ENCODE measurements at regions not wholly inside any gene's neighbourhood (a gene's known extent, or its start where the extent isn't known, plus 50 kb on each side); places are given as distances from the start of the nearest gene placed in this dataset.

- DNase-seq (ENCODE audit: low read depth) = no peak
- TF ChIP-seq CTCF (IDR thresholded peaks at IDR 0.05; ENCODE audit: insufficient read depth, low read depth, low read length, missing control alignments) = no peak
- H3K4me3 ChIP-seq (ENCODE audit: low read depth, low read length) = no peak overlapping the region
These were observed 104.6 kb upstream of the CTBP2 start for GRCh38 chr10:125264757-125265578.

- H3K4me3 ChIP-seq (ENCODE audit: low read depth, low read length) = no peak overlapping the region
- DNase-seq (ENCODE audit: low read depth) = no peak
- no peak for TF ChIP-seq CTCF (IDR thresholded peaks at IDR 0.05; ENCODE audit: insufficient read depth, low read depth, low read length, missing control alignments)
These were observed 103.7 kb upstream of the CTBP2 start for GRCh38 chr10:125264091-125264490.

GRCh38 chr10:125263551-125263950, 103.2 kb upstream of the CTBP2 start:
- no peak overlapping the region for H3K4me3 ChIP-seq (ENCODE audit: low read depth, low read length)
- DNase-seq (ENCODE audit: low read depth) = no peak
- no peak for TF ChIP-seq CTCF (IDR thresholded peaks at IDR 0.05; ENCODE audit: insufficient read depth, low read depth, low read length, missing control alignments)

- no peak overlapping the region for H3K4me3 ChIP-seq (ENCODE audit: low read depth, low read length)
- DNase-seq (ENCODE audit: low read depth) = no peak
- TF ChIP-seq CTCF (IDR thresholded peaks at IDR 0.05; ENCODE audit: insufficient read depth, low read depth, low read length, missing control alignments) = no peak
These were observed 102.6 kb upstream of the CTBP2 start for GRCh38 chr10:125262920-125263319.

GRCh38 chr10:125262409-125262808, 102.0 kb upstream of the CTBP2 start:
- no peak for DNase-seq (ENCODE audit: low read depth)
- no peak for TF ChIP-seq CTCF (IDR thresholded peaks at IDR 0.05; ENCODE audit: insufficient read depth, low read depth, low read length, missing control alignments)
- no peak overlapping the region for H3K4me3 ChIP-seq (ENCODE audit: low read depth, low read length)

GRCh38 chr10:125261491-125262186, 101.3 kb upstream of the CTBP2 start:
- DNase-seq (ENCODE audit: low read depth) = no peak
- no peak for TF ChIP-seq CTCF (IDR thresholded peaks at IDR 0.05; ENCODE audit: insufficient read depth, low read depth, low read length, missing control alignments)
- no peak overlapping the region for H3K4me3 ChIP-seq (ENCODE audit: low read depth, low read length)

Measured in GM12865 (cell line).